ENCODE measurements at regions not wholly inside any gene's neighbourhood (a gene's known extent, or its start where the extent isn't known, plus 50 kb on each side); places are given as distances from the start of the nearest gene placed in this dataset.

DNA sequence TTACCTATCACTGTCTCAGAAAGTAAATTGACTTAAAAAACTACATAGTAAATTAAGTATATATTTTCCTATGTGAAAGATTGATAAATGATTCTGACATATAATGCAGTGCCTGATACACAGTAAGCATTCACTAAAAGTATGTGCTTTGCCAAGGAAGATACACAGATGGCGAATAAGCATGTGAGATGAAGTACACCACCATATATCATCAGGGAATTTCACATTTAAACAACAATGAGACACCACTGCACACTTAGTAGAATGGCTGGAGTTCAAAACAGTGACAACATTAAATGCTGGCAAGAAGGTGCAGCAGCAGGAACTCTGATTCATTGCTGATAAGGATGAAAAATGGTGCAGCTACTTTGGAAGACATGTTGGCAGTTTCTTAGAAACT is 1118.8 kb downstream of the DTWD2 start:
- H3K27me3 ChIP-seq (ENCODE audit: insufficient read depth), result no peaks in the 10 kb centered on the region
- H3K9me2 ChIP-seq (ENCODE audit: insufficient read depth), result no peaks in the 10 kb centered on the region
- H3K4me1 ChIP-seq (ENCODE audit: insufficient read depth), result no peaks in the 10 kb centered on the region
- H3F3A ChIP-seq (replicated peaks; ENCODE audit: low read depth), result no peaks in the 10 kb centered on the region
- H4K20me1 ChIP-seq (replicated peaks; ENCODE audit: insufficient read depth), result no peaks in the 10 kb centered on the region
- no peaks in the 10 kb centered on the region for H3K9me3 Mint-ChIP-seq
- H3K27me3 Mint-ChIP-seq (ENCODE audit: insufficient read depth, low read depth, poor library complexity), result no peaks in the 10 kb centered on the region
- ATAC-seq, result no peak
- no peaks in the 10 kb centered on the region for H3K36me3 ChIP-seq (ENCODE audit: insufficient read depth)
- DNase-seq (ENCODE audit: low spot score), result no peak
- H2AFZ ChIP-seq, result no peak overlapping the region
- no peaks in the 10 kb centered on the region for H3K79me2 ChIP-seq (replicated peaks; ENCODE audit: insufficient read depth)
- H3K36me3 Mint-ChIP-seq (ENCODE audit: low read depth), result no peaks in the 10 kb centered on the region
- H3K4me2 ChIP-seq, result no peak overlapping the region
- H3K4me1 Mint-ChIP-seq, result peaks cover 5% of the 10 kb centered on the region; the same call in 2 of the 3 replicates
- TF ChIP-seq EZH2phosphoT487 (IDR thresholded peaks at IDR 0.05; ENCODE audit: unreplicated experiment) (no peak), STAT1 (IDR thresholded peaks at IDR 0.05; ENCODE audit: unreplicated experiment) (no peak), ZNF114 (CRISPR knock-in tag; IDR thresholded peaks at IDR 0.05) (no peak), JUNB (IDR thresholded peaks at IDR 0.05; ENCODE audit: unreplicated experiment) (no peak), ZNF331 (CRISPR knock-in tag; IDR thresholded peaks at IDR 0.05; ENCODE audit: low read depth) (no peak), NANOG (IDR thresholded peaks at IDR 0.05; ENCODE audit: borderline replicate concordance) (no peak)
- TF ChIP-seq, protein P1, sequence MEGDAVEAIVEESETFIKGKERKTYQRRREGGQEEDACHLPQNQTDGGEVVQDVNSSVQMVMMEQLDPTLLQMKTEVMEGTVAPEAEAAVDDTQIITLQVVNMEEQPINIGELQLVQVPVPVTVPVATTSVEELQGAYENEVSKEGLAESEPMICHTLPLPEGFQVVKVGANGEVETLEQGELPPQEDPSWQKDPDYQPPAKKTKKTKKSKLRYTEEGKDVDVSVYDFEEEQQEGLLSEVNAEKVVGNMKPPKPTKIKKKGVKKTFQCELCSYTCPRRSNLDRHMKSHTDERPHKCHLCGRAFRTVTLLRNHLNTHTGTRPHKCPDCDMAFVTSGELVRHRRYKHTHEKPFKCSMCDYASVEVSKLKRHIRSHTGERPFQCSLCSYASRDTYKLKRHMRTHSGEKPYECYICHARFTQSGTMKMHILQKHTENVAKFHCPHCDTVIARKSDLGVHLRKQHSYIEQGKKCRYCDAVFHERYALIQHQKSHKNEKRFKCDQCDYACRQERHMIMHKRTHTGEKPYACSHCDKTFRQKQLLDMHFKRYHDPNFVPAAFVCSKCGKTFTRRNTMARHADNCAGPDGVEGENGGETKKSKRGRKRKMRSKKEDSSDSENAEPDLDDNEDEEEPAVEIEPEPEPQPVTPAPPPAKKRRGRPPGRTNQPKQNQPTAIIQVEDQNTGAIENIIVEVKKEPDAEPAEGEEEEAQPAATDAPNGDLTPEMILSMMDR (conservative IDR thresholded peaks at IDR 0.05; ENCODE audit: low read depth in 2 of 2), result no peak
- TF ChIP-seq, protein P2, sequence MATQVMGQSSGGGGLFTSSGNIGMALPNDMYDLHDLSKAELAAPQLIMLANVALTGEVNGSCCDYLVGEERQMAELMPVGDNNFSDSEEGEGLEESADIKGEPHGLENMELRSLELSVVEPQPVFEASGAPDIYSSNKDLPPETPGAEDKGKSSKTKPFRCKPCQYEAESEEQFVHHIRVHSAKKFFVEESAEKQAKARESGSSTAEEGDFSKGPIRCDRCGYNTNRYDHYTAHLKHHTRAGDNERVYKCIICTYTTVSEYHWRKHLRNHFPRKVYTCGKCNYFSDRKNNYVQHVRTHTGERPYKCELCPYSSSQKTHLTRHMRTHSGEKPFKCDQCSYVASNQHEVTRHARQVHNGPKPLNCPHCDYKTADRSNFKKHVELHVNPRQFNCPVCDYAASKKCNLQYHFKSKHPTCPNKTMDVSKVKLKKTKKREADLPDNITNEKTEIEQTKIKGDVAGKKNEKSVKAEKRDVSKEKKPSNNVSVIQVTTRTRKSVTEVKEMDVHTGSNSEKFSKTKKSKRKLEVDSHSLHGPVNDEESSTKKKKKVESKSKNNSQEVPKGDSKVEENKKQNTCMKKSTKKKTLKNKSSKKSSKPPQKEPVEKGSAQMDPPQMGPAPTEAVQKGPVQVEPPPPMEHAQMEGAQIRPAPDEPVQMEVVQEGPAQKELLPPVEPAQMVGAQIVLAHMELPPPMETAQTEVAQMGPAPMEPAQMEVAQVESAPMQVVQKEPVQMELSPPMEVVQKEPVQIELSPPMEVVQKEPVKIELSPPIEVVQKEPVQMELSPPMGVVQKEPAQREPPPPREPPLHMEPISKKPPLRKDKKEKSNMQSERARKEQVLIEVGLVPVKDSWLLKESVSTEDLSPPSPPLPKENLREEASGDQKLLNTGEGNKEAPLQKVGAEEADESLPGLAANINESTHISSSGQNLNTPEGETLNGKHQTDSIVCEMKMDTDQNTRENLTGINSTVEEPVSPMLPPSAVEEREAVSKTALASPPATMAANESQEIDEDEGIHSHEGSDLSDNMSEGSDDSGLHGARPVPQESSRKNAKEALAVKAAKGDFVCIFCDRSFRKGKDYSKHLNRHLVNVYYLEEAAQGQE (IDR thresholded peaks at IDR 0.05; ENCODE audit: unreplicated experiment), result no peak
- no peak overlapping the region for H3K4me3 ChIP-seq
- H3K4me3 Mint-ChIP-seq, result no peak overlapping the region
- no peak overlapping the region for H3K27ac ChIP-seq (ENCODE audit: low read depth)
- H3K27ac Mint-ChIP-seq, result no peak overlapping the region

DNA sequence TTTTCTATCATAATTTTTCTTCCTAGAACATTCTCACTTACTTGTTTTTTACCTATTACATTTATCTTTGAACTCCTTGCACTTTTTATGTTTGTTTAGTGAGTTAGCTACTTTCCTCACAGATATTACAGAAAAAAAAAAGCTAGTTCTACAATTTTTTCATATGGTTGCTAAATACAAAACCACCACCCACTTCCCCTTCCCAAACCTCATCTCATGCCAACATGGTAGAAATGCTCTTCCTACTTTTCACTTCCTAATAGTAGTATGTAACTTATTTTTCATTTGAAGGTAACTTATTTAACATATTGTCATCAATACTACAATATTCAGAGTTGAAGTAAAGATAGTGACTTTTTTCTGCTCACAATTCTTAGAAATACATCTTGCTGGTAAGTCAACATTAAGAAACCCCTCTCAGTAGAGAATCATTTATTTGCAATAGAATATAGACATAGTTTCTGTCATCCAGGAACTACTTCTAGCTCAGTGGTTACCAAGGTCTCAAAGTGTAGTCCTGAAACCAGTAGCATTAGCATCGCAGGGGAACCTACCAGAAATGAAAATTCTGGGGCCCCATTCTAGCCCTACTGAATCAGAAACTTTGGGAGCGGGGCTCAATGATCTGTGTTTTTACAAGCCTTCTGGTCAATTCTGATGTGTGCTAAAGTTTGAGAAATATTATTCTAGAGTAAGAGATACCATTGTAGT is 1124.6 kb downstream of the DTWD2 start:
- Histone ChIP-seq H3F3A (replicated peaks; ENCODE audit: low read depth) (no peaks in the 10 kb centered on the region), H3K4me2 (no peak overlapping the region), H3K4me3 (no peak overlapping the region), H3K27ac (ENCODE audit: low read depth) (no peak overlapping the region), H2AFZ (no peak overlapping the region), H3K9me2 (ENCODE audit: insufficient read depth) (no peaks in the 10 kb centered on the region), H3K79me2 (replicated peaks; ENCODE audit: insufficient read depth) (no peaks in the 10 kb centered on the region), H4K20me1 (replicated peaks; ENCODE audit: insufficient read depth) (no peaks in the 10 kb centered on the region), H3K27me3 (ENCODE audit: insufficient read depth) (no peaks in the 10 kb centered on the region), H3K36me3 (ENCODE audit: insufficient read depth) (no peaks in the 10 kb centered on the region), H3K4me1 (ENCODE audit: insufficient read depth) (no peaks in the 10 kb centered on the region)
- ATAC-seq (no peak), DNase-seq (ENCODE audit: low spot score) (no peak)
- no peaks in the 10 kb centered on the region for H3K9me3 Mint-ChIP-seq
- no peaks in the 10 kb centered on the region for H3K4me1 Mint-ChIP-seq
- H3K27ac Mint-ChIP-seq, result no peak overlapping the region
- H3K4me3 Mint-ChIP-seq, result no peak overlapping the region
- no peaks in the 10 kb centered on the region for H3K27me3 Mint-ChIP-seq (ENCODE audit: insufficient read depth, low read depth, poor library complexity)
- H3K36me3 Mint-ChIP-seq (ENCODE audit: low read depth), result no peaks in the 10 kb centered on the region
- TF ChIP-seq EZH2phosphoT487 (IDR thresholded peaks at IDR 0.05; ENCODE audit: unreplicated experiment), result no peak

Measured in GM23338 (cell line).